ENCODE measurements at regions not wholly inside any gene's neighbourhood (a gene's known extent, or its start where the extent isn't known, plus 50 kb on each side); places are given as distances from the start of the nearest gene placed in this dataset.

GRCh38 chr6:155523821-155524651, 68.4 kb upstream of the NOX3 start:
- ATAC-seq (ENCODE audit: insufficient read depth, low FRiP score) (peak; percentile 58), DNase-seq (no peak)
- no peak overlapping the region for H3K4me3 ChIP-seq
- H3K4me1 ChIP-seq (ENCODE audit: control insufficient read depth in 5 of 5, insufficient read depth in 5 of 5, low read length in 5 of 5) = peaks cover 0 to 6% (median 0%) of the 10 kb centered on the region in 5 donors
- WGBS, 2 donors = 67 to 79% methylated on average over 9 of the region's 9 CpGs
- no peaks in the 10 kb centered on the region for H3K27me3 ChIP-seq (ENCODE audit: control insufficient read depth in 3 of 3, insufficient read depth in 3 of 3, low read length in 2 of 3)
- no peaks in the 10 kb centered on the region for H3K9me3 ChIP-seq (ENCODE audit: control insufficient read depth in 4 of 4, insufficient read depth in 3 of 4, low read length in 3 of 4)
- H3K36me3 ChIP-seq (ENCODE audit: control insufficient read depth in 4 of 4, insufficient read depth in 4 of 4, low read length in 4 of 4) = no peaks in the 10 kb centered on the region
- H3K27ac ChIP-seq (ENCODE audit: low read depth in 1 of 2, low read length in 1 of 2) = no peak overlapping the region
- no peak for TF ChIP-seq CTCF (IDR thresholded peaks at IDR 0.05; ENCODE audit: control extremely low read depth, extremely low read depth)
- H3K9ac ChIP-seq (ENCODE audit: insufficient read depth in 1 of 2, low read length in 2 of 2) = no peak overlapping the region

GRCh38 chr6:155521719-155522118, 66.1 kb upstream of the NOX3 start:
- no peak overlapping the region for H3K4me3 ChIP-seq
- no peaks in the 10 kb centered on the region for H3K36me3 ChIP-seq (ENCODE audit: control insufficient read depth in 4 of 4, insufficient read depth in 4 of 4, low read length in 4 of 4)
- no peak for DNase-seq
- H3K4me1 ChIP-seq (ENCODE audit: control insufficient read depth in 5 of 5, insufficient read depth in 5 of 5, low read length in 5 of 5) = no peaks in the 10 kb centered on the region
- no peaks in the 10 kb centered on the region for H3K9me3 ChIP-seq (ENCODE audit: control insufficient read depth in 4 of 4, insufficient read depth in 3 of 4, low read length in 3 of 4)
- H3K27me3 ChIP-seq (ENCODE audit: control insufficient read depth in 3 of 3, insufficient read depth in 3 of 3, low read length in 2 of 3) = no peaks in the 10 kb centered on the region
- TF ChIP-seq CTCF (IDR thresholded peaks at IDR 0.05; ENCODE audit: control extremely low read depth, extremely low read depth) = no peak
- no peak overlapping the region for H3K27ac ChIP-seq (ENCODE audit: low read depth in 1 of 2, low read length in 1 of 2)
- no peak for ATAC-seq (ENCODE audit: insufficient read depth, low FRiP score)
- no peak overlapping the region for H3K9ac ChIP-seq (ENCODE audit: insufficient read depth in 1 of 2, low read length in 2 of 2)

- DNase-seq (no peak), ATAC-seq (ENCODE audit: insufficient read depth, low FRiP score) (no peak)
- Histone ChIP-seq H3K27me3 (ENCODE audit: control insufficient read depth in 3 of 3, insufficient read depth in 3 of 3, low read length in 2 of 3) (no peaks in the 10 kb centered on the region), H3K9me3 (ENCODE audit: control insufficient read depth in 4 of 4, insufficient read depth in 3 of 4, low read length in 3 of 4) (no peaks in the 10 kb centered on the region), H3K36me3 (ENCODE audit: control insufficient read depth in 4 of 4, insufficient read depth in 4 of 4, low read length in 4 of 4) (no peaks in the 10 kb centered on the region), H3K4me1 (ENCODE audit: control insufficient read depth in 5 of 5, insufficient read depth in 5 of 5, low read length in 5 of 5) (no peaks in the 10 kb centered on the region), H3K9ac (ENCODE audit: insufficient read depth in 1 of 2, low read length in 2 of 2) (no peak overlapping the region), H3K27ac (ENCODE audit: low read depth in 1 of 2, low read length in 1 of 2) (no peak overlapping the region), H3K4me3 (no peak overlapping the region)
- TF ChIP-seq CTCF (IDR thresholded peaks at IDR 0.05; ENCODE audit: control extremely low read depth, extremely low read depth) = no peak
- 96 to 97% methylated on average over 2 of the region's 2 CpGs for WGBS, 2 donors
Observed at GRCh38 chr6:155520078-155520477, 64.4 kb upstream of the NOX3 start.
